ENCODE measurements at regions not wholly inside any gene's neighbourhood (a gene's known extent, or its start where the extent isn't known, plus 50 kb on each side); places are given as distances from the start of the nearest gene placed in this dataset.
"Not testable (repeated sequence)": the region's sequence is repeated elsewhere in the genome, so short reads cannot be mapped to it uniquely, and the experiment has no call there.

GRCh38 chr7:63106506-63107388, 891.9 kb upstream of the ZNF722 start:
- no peak for FAIRE-seq
- ChIA-PET CTCF (no interaction called here), POLR2A (no interaction called here)
- H3K4me2 ChIP-seq (ENCODE audit: insufficient read depth, low read length) = no peak overlapping the region
- H3K27me3 ChIP-seq (ENCODE audit: control insufficient read depth in 2 of 2, insufficient read depth in 2 of 2, low read length in 2 of 2) = no peaks in the 10 kb centered on the region
- H3K4me1 ChIP-seq (ENCODE audit: control insufficient read depth, extremely low read depth, insufficient read depth, low read length) = no peaks in the 10 kb centered on the region
- no peak overlapping the region for H3K4me3 ChIP-seq (replicated peaks in 1 of 3; ENCODE audit: insufficient read depth in 1 of 3, low read depth in 1 of 3, low read length in 3 of 3)
- no TSS peak for BruUV-seq (replicated peaks)
- no peak overlapping the region for H2AFZ ChIP-seq (ENCODE audit: low read depth, low read length)
- H3K9me3 ChIP-seq (replicated peaks; ENCODE audit: control insufficient read depth, insufficient read depth, low read length) = no peaks in the 10 kb centered on the region
- no peak overlapping the region for H3K27ac ChIP-seq (ENCODE audit: insufficient read depth, low read depth, low read length)
- DNase-seq (ENCODE audit: low read depth, low spot score) = no peak
- dilution Hi-C loops (cut with MboI; ENCODE audit: extremely low pct_ligation_motif_present, low sequenced_read_pairs) (no loop called here), intact Hi-C loops (cut with micrococcal nuclease) (no loop called here)
- H4K20me1 ChIP-seq (replicated peaks; ENCODE audit: control insufficient read depth, extremely low read depth, insufficient read depth, low read length) = no peaks in the 10 kb centered on the region
- no peak for TF ChIP-seq POLR2AphosphoS5 (IDR thresholded peaks at IDR 0.05; ENCODE audit: insufficient read depth, low read depth, low read length)
- TF ChIP-seq MYC (IDR thresholded peaks at IDR 0.05; ENCODE audit: low read depth, low read length) = no peak
- no peak for TF ChIP-seq JUN (IDR thresholded peaks at IDR 0.05; ENCODE audit: borderline replicate concordance, insufficient read depth, insufficient read length, low read depth)
- no peak for TF ChIP-seq MAX (IDR thresholded peaks at IDR 0.05; ENCODE audit: insufficient read depth, insufficient read length)
- TF ChIP-seq GATA2 (IDR thresholded peaks at IDR 0.05; ENCODE audit: insufficient read depth, insufficient read length, low read depth, low read length) = no peak
- no peak for TF ChIP-seq CTCF (IDR thresholded peaks at IDR 0.05; ENCODE audit: extremely low read depth in 1 of 2, insufficient read depth in 1 of 2, low read depth in 1 of 2, low read length in 2 of 2)
- no peak for TF ChIP-seq POLR2A (IDR thresholded peaks at IDR 0.05; ENCODE audit: low read depth, low read length)
- TF ChIP-seq FOS (IDR thresholded peaks at IDR 0.05; ENCODE audit: borderline replicate concordance, insufficient read depth, low read length) = no peak
- no peak for TF ChIP-seq EZH2 (IDR thresholded peaks at IDR 0.05; ENCODE audit: borderline replicate concordance, low read depth, low read length, severe bottlenecking)
- no peaks in the 10 kb centered on the region for H3K36me3 ChIP-seq (ENCODE audit: control insufficient read depth in 2 of 2, extremely low read depth in 1 of 2, insufficient read depth in 2 of 2, low read length in 2 of 2)
- no peaks in the 10 kb centered on the region for H3K9me1 ChIP-seq (replicated peaks; ENCODE audit: control insufficient read depth, extremely low read depth, insufficient read depth, low read length)
- H3K9ac ChIP-seq (replicated peaks; ENCODE audit: extremely low read depth, insufficient read depth, low read length) = no peak overlapping the region
- H3K79me2 ChIP-seq (ENCODE audit: control insufficient read depth, insufficient read depth, low read length) = no peaks in the 10 kb centered on the region

- intact Hi-C loops (cut with micrococcal nuclease); H3K27ac ChIP-seq (ENCODE audit: insufficient read depth, low read depth, low read length); H3K79me2 ChIP-seq (ENCODE audit: control insufficient read depth, insufficient read depth, low read length); BruUV-seq (replicated peaks); H2AFZ ChIP-seq (ENCODE audit: low read depth, low read length); dilution Hi-C loops (cut with MboI; ENCODE audit: extremely low pct_ligation_motif_present, low sequenced_read_pairs); H3K4me2 ChIP-seq (ENCODE audit: insufficient read depth, low read length); H3K4me3 ChIP-seq (replicated peaks in 1 of 3; ENCODE audit: insufficient read depth in 1 of 3, low read depth in 1 of 3, low read length in 3 of 3); CTCF ChIA-PET; H3K9ac ChIP-seq (replicated peaks; ENCODE audit: extremely low read depth, insufficient read depth, low read length); H4K20me1 ChIP-seq (replicated peaks; ENCODE audit: control insufficient read depth, extremely low read depth, insufficient read depth, low read length); H3K9me1 ChIP-seq (replicated peaks; ENCODE audit: control insufficient read depth, extremely low read depth, insufficient read depth, low read length); H3K4me1 ChIP-seq (ENCODE audit: control insufficient read depth, extremely low read depth, insufficient read depth, low read length); H3K27me3 ChIP-seq (ENCODE audit: control insufficient read depth in 2 of 2, insufficient read depth in 2 of 2, low read length in 2 of 2); H3K36me3 ChIP-seq (ENCODE audit: control insufficient read depth in 2 of 2, extremely low read depth in 1 of 2, insufficient read depth in 2 of 2, low read length in 2 of 2); POLR2A ChIA-PET; H3K9me3 ChIP-seq (replicated peaks; ENCODE audit: control insufficient read depth, insufficient read depth, low read length); DNase-seq (ENCODE audit: low read depth, low spot score); FAIRE-seq: not testable (repeated sequence)
Measured at GRCh38 chr7:63111511-63111910, 887.1 kb upstream of the ZNF722 start.

Data from endothelial cell of umbilical vein (primary cell).